Heart left ventricle (tissue), 13 donors: ENCODE measurements at regions not wholly inside any gene's neighbourhood (a gene's known extent, or its start where the extent isn't known, plus 50 kb on each side); places are given as distances from the start of the nearest gene placed in this dataset.

Experiments used
- POLR2A ChIP-seq, 2 donors: fragments of 450-650 bp; IDR thresholded peaks; one replicate each; pipeline ENCODE4 v1.6.1; 2017; ENCODE audit warnings: antibody characterized with exemption in 2 of 2, mild to moderate bottlenecking in 2 of 2, moderate library complexity in 2 of 2
- TF ChIP-seq, protein P1 (sequence below), 12 donors: fragments of 200-600 bp; sonication (generic) in 4 of 12; IDR thresholded peaks; one replicate each; pipeline versions ENCODE4 v1.5.0 to v1.8.0; 2018 to 2022; ENCODE audit warnings: antibody characterized with exemption in 12 of 12, mild to moderate bottlenecking in 5 of 12
- donor health status: ischemic (EF 13 %, LVEDD 7.1; RV severe dilation, severe dysfunction).
- donor health status: DM: no; HTN: yes; CAD: no.
- donor health status: DM: no; HTN: no; CAD: no.
- donor health status: ischemic (EF 25% LVEDD 6.9; RV normal size, moderate dysfunction).
- donor health status: ischemic (EF 25% LVEDD 5.7; RV mildly dilated, moderate dysfunction).
- donor health status: ischemic (EF 35%, LVEDD 5.7; RV mildly dilated, moderate dysfunction).
- donor health status: nonischemic (EF 11% LVEDD 7.7; RV severe dilation, severe dysfunction).
- donor health status: DM: yes; HTN: yes; CAD: no.
- donor health status: PGD.
- donor health status: ischemic (EF 29% LVEDD 5.4; RV normal size, mild dysfunction).
- donor health status: nonischemic (EF 23%, LVEDD 6.1; RV moderate dilation, normal function).

DNA sequence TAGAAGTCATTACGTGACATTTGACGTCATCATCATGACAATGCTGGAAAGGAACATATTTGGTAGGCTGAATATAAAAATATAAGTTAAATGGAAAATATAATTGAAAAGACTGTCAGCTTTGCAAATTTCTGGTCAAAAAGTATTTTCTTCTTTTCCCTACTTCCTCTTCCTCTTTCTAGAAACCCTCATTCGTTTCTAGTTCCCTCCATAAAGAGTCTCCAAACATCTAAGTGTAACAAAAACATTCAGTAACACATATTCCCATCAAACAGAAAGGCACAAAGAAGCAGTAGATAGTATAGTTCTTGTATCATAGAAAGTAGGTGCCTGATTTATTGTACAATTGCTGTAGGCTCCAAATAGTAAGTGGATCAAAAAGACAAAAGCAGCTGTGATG, 150.8 kb upstream of the FAM83B start:
- TF ChIP-seq, protein P1, sequence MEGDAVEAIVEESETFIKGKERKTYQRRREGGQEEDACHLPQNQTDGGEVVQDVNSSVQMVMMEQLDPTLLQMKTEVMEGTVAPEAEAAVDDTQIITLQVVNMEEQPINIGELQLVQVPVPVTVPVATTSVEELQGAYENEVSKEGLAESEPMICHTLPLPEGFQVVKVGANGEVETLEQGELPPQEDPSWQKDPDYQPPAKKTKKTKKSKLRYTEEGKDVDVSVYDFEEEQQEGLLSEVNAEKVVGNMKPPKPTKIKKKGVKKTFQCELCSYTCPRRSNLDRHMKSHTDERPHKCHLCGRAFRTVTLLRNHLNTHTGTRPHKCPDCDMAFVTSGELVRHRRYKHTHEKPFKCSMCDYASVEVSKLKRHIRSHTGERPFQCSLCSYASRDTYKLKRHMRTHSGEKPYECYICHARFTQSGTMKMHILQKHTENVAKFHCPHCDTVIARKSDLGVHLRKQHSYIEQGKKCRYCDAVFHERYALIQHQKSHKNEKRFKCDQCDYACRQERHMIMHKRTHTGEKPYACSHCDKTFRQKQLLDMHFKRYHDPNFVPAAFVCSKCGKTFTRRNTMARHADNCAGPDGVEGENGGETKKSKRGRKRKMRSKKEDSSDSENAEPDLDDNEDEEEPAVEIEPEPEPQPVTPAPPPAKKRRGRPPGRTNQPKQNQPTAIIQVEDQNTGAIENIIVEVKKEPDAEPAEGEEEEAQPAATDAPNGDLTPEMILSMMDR (IDR thresholded peaks at IDR 0.05), result no peak
- TF ChIP-seq POLR2A (IDR thresholded peaks at IDR 0.05), result no peak
